ENCODE measurements at regions not wholly inside any gene's neighbourhood (a gene's known extent, or its start where the extent isn't known, plus 50 kb on each side); places are given as distances from the start of the nearest gene placed in this dataset.
"Not testable (repeated sequence)": the region's sequence is repeated elsewhere in the genome, so short reads cannot be mapped to it uniquely, and the experiment has no call there.

GRCh38 chr2:78162202-78162601, 640.0 kb upstream of the LRRTM4 start:
- no peak for DNase-seq

GRCh38 chr2:78172157-78172556, 650.0 kb upstream of the LRRTM4 start:
- DNase-seq = not testable (repeated sequence)

GRCh38 chr2:78175645-78176044, 653.5 kb upstream of the LRRTM4 start:
- no peak for DNase-seq

GRCh38 chr2:78201064-78201575, 678.9 kb upstream of the LRRTM4 start:
- no peak for DNase-seq

GRCh38 chr2:78202366-78202765, 680.2 kb upstream of the LRRTM4 start:
- no peak for DNase-seq

GRCh38 chr2:78202986-78203670, 681.0 kb upstream of the LRRTM4 start:
- DNase-seq = no peak

- DNase-seq = no peak
Observed at GRCh38 chr2:78218066-78218465, 695.9 kb upstream of the LRRTM4 start.

GRCh38 chr2:78237704-78238103, 715.5 kb upstream of the LRRTM4 start:
- DNase-seq = no peak

GRCh38 chr2:78245394-78246135, 723.4 kb upstream of the LRRTM4 start:
- no peak for DNase-seq

GRCh38 chr2:78251708-78252107, 729.5 kb upstream of the LRRTM4 start:
- no peak for DNase-seq

- no peak for DNase-seq
Observed at GRCh38 chr2:78260861-78261260, 738.7 kb upstream of the LRRTM4 start.

GRCh38 chr2:78261454-78261853, 739.3 kb upstream of the LRRTM4 start:
- DNase-seq = no peak

- DNase-seq = not testable (repeated sequence)
Observed at GRCh38 chr2:78262089-78262488, 739.9 kb upstream of the LRRTM4 start.

- DNase-seq = no peak
Observed at GRCh38 chr2:78262713-78263375, 740.7 kb upstream of the LRRTM4 start.

GRCh38 chr2:78263571-78263970, 741.4 kb upstream of the LRRTM4 start:
- DNase-seq = no peak

GRCh38 chr2:78264130-78264529, 742.0 kb upstream of the LRRTM4 start:
- no peak for DNase-seq

- DNase-seq = no peak
Observed at GRCh38 chr2:78281164-78281563, 744.3 kb upstream of the REG3G start.

GRCh38 chr2:78290581-78291214, 734.8 kb upstream of the REG3G start:
- no peak for DNase-seq

GRCh38 chr2:78293768-78294167, 731.7 kb upstream of the REG3G start:
- no peak for DNase-seq

GRCh38 chr2:78301166-78301789, 724.2 kb upstream of the REG3G start:
- no peak for DNase-seq

- no peak for DNase-seq
Observed at GRCh38 chr2:78304678-78305077, 720.8 kb upstream of the REG3G start.

GRCh38 chr2:78309460-78309859, 716.0 kb upstream of the REG3G start:
- DNase-seq = no peak

GRCh38 chr2:78315368-78315767, 710.1 kb upstream of the REG3G start:
- DNase-seq = no peak

All from DMS79 (cell line).